GM19239 (cell line): ENCODE measurements at regions not wholly inside any gene's neighbourhood (a gene's known extent, or its start where the extent isn't known, plus 50 kb on each side); places are given as distances from the start of the nearest gene placed in this dataset.

Source experiments
- DNase-seq: peaks from one replicate; pipeline ENCODE4 v3.0.0; 2011; ENCODE audit warnings: low spot score; ENCODE audit not compliant: insufficient read length
- FAIRE-seq: peaks from 2 replicates; lab custom pipeline; 2011; peaks lifted over from hg19 to GRCh38; lab: Jason Lieb, UNC

DNA sequence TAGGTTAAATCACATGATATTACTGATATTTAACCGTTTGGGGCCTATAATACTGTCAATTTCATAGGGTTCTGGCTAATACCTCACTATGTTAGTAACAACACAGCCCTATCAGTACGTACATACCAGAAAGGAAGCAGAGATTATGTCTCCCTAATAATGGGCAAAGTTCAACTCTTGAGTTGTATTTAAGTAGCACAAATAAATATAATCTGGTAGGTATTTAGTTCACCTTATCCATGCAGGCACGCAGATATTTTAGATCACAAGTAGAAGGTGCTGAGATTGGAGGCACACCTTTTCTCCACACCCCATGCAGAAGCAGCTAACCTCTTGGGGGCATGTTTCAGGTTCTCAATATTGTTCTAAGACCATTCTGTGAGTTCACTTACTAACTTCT lies 118.9 kb downstream of the IRS1 start:
- FAIRE-seq (no peak), DNase-seq (no peak)

DNA sequence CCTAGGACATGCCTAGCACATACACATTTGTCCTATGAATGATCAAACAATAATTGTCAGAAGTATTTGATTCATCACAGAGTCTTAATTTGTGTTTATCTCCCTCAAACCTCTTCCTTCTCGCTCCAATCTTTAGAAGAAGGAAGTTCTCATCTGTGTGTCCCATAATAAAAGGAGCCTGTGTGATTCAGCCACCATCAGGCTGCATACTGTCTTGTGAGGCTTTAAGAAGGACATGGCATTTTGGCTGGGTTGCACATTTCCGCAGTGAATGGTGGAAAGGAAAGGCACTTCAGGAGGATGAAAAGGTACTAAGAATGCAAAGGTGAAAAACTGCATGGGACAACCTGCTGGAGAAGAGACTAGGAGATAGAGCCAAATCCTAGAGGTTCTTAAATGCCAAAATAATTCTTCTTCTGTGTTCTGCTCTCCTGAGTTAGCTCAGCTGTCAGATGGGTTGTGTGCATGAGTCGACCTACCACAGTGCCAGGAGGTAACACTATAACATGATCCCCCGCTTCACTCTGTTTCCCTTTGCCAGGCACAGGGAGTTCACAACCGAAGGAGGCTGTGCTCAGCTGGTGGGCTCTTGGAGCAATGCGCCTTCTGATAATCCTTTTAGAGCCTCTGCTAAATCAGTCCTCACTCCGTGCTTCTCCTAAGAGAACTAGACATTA lies 120.1 kb downstream of the IRS1 start:
- DNase-seq (no peak), FAIRE-seq (no peak)

- FAIRE-seq (no peak), DNase-seq (no peak)
Measured at GRCh38 chr2:226678422-226678821, 121.2 kb downstream of the IRS1 start.

- DNase-seq, result no peak
- FAIRE-seq, result no peak
Measured at GRCh38 chr2:226677080-226677479, 122.5 kb downstream of the IRS1 start.

GRCh38 chr2:226676618-226677017 lies 123.0 kb downstream of the IRS1 start:
- FAIRE-seq (no peak), DNase-seq (no peak)

- no peak for FAIRE-seq
Measured at GRCh38 chr2:226674123-226674522, 125.5 kb downstream of the IRS1 start.

DNA sequence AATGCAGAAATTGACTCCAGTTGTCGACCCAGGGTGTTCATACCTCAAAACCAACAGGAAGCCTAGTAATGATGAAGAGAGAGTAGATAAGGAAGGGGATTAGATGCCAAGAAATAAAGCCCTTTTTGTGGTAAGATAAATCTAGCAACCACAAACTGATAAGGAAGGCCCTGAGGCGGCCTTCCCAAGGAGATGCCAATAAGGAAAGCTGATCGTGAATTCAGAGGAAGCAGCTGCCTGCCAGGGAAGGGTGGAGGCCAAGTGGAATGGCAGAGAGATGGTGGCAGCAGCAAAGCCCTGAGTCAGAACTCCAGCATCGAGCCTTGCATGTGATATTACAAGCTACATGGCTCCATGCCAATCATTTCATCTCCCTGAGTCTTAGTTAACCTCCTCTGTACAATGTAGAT lies 126.3 kb downstream of the IRS1 start:
- FAIRE-seq, result no peak
- DNase-seq, result no peak

More at GRCh38 chr2:226674123-226674522, 125.5 kb downstream of the IRS1 start:
- DNase-seq, result no peak

DNA sequence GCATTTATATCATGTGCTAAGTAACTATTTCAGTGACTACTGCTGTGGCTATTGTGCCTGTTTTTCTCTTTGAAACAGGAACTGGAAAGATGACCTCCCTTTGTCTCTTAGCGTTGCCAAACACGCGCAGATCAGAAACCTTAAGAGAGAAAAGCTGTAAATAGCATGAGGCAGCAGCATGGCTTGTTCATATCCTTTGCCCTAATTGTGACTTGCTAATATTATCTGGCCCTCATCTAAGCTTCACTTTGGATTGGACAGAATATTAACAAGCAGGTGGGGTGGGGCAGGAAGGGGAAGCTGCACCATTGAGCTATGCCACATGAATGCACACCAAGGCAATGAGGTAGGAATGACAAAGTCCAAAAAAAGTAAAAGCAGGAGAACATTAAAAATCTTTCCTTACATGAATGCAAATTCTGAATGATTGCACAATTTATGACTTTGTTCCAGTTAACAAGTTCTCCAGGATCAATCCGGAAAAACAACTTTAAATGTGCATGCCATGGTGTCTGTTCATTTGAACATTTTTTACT lies 128.4 kb downstream of the IRS1 start:
- no peak for DNase-seq

GRCh38 chr2:226669905-226670304 lies 129.7 kb downstream of the IRS1 start:
- no peak for FAIRE-seq
- no peak for DNase-seq

More for the DNA sequence above, 128.4 kb downstream of the IRS1 start:
- no peak for FAIRE-seq

DNA sequence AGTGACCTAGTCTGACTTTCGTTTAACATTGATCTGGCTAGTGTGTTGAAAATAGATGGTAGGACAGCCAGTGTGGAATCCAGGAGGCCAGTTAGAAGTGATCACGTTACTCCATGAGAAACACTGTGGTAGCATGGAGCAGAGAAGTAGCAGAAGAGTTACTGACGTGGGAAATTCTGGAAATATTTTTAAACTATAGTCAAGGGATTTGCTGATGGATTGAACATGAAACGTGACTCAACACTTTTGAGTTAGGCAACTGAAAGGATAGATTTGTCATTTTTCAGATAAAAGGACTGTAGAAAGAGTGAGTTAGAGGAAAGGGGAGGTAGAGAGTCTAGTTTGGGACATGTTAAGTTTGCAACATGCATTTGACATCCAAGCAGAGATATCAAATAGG lies 130.4 kb downstream of the IRS1 start:
- DNase-seq (no peak), FAIRE-seq (no peak)

DNA sequence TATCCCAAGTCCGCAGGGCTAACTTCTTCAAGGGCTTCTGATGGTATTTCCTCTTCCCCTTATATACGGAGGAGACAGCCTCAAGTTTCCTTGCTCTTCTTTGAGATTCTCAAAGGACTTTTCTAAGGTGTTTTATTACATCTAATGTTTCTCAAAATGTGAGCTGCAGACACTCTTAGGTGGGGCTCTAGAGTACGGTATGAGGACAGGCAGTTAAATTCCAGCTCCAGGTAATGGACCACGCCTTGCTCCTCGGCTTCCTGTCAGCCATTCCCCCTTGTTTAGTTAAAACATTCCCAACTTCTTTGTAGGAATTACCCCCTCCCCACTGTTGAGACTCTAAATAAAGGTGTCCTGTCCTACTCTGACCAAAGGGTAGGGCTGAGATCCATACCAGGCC lies 131.9 kb downstream of the IRS1 start:
- DNase-seq (no peak), FAIRE-seq (no peak)

- DNase-seq (no peak), FAIRE-seq (no peak)
Measured at GRCh38 chr2:226665306-226665831, 134.3 kb downstream of the IRS1 start.

- DNase-seq (no peak), FAIRE-seq (no peak)
Measured at GRCh38 chr2:226664661-226665060, 135.0 kb downstream of the IRS1 start.

DNA sequence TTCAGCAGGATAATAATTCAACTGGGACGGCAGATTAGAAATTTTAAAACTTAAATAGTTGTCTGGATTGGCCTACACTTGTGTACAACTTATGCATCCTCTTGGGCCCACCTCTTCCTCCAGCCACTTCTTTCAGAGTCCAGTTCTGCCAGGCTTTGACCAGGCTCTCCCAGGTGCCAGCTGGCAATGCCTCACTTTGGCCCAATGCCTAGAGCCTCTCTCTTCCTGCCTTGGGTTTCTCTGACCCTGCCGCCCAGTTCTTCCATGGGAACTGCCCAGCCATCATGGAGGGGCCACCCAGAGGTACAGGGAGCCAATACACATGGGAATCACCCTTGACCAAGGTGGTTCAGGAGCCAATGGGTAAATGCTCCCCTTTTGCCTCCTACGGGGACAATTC lies 135.5 kb downstream of the IRS1 start:
- no peak for DNase-seq
- FAIRE-seq, result no peak

- no peak for DNase-seq
Measured at GRCh38 chr2:226661789-226662545, 137.7 kb downstream of the IRS1 start.

GRCh38 chr2:226660526-226660925 lies 139.1 kb downstream of the IRS1 start:
- no peak for FAIRE-seq
- DNase-seq, result no peak

More at GRCh38 chr2:226661789-226662545, 137.7 kb downstream of the IRS1 start:
- FAIRE-seq, result no peak

GRCh38 chr2:226660124-226660523 lies 139.5 kb downstream of the IRS1 start:
- FAIRE-seq (no peak), DNase-seq (no peak)

DNA sequence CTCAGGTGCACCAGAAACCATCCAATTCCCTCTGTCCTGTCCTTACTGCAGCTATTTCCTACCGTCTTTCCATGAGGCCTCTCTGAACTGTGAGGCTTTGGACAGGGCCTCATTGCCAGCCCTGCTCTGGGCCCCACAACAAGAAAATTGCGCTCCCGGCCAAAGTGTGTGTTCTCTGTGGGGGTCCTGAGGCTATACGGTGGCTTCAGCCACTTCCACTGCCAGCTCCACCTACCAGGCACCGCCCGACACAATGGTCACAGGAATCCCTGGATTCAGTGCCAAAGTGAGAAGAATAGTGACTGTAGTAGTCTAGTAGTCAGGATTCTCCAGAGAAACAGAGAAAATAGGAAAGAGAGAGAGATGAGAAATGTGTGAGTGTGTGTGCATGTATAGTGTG lies 140.2 kb downstream of the IRS1 start:
- DNase-seq (no peak), FAIRE-seq (no peak)

GRCh38 chr2:226658555-226658954 lies 141.1 kb downstream of the IRS1 start:
- FAIRE-seq, result no peak
- DNase-seq, result no peak

DNA sequence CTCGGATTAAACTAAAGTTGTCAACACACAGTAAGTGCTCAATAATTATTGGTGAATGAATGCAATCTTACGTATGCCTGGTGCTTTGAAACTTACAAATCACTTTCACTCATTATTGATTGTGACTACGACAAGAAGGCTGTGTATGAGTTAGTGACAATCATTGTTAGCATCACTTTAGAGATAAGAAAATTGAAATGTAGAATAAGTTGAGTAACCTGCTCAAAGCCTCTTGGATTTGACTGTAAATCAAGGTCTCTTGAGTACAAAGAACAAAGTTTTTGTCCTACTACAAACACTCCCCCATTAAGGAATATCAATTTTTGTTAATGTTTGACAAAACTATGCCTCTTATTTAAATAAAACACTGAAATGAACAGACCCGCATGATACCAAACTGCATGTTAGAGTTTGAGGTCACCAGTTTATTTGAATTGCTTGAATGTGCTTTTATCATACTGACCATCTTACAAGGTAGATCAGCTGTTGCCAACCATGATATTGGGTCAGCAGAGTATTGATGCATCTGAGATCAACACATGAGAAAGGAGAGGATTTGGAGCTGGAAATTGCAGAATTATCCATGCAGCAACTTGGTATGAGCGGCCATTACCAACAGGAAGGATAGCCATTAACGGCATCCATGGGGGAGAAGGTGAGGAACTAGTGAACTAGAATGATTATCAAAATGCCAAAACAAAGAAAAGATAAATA lies 142.1 kb downstream of the IRS1 start:
- DNase-seq (no peak), FAIRE-seq (no peak)

DNA sequence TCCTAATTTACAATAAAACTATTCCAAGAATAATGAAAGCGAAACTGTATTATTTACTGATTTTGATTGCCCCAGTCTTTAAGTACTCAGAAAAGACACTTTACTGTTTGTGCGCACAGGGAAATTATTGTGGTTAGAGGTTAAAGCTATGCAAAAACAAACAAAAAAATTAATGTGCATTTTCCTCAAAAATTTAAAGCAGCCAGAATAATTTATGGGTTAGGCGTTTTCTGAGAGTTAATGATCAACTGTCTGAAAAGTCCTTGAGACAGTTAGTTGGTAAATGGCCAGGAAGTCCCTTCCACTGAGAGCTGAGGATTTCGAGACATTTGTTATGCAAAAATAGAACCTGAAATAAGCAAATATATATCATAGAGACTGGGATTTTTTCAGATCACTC lies 143.3 kb downstream of the IRS1 start:
- FAIRE-seq, result no peak
- DNase-seq, result no peak
